Activated gamma-delta T cell treated with Interleukin-2 at 50 U/mL for 16 hours (primary cell): ENCODE measurements at regions not wholly inside any gene's neighbourhood (a gene's known extent, or its start where the extent isn't known, plus 50 kb on each side); places are given as distances from the start of the nearest gene placed in this dataset.
"Not testable (repeated sequence)": the region's sequence is repeated elsewhere in the genome, so short reads cannot be mapped to it uniquely, and the experiment has no call there.

Experiments
- DNase-seq: peaks from one replicate; pipeline ENCODE4 v3.0.0-alpha.2; 2020

DNA sequence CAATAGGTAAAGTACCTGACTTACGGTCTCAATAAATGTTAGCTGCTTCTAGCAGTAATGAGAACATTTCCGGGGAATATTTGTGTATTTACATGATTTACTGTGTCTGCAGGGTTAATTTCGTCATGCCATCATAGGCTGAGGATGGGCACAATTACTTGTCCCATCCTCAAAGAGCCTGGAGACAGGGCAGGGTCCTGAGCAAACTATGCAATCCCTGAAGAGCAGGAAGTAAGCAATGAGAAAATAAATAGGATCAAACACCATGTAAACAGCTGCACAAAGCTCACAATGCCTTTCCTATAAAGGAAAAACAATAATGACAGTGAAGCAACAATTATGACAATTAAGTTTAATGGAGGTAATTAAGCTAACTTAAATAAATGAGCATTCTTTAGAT is 114.6 kb upstream of the FOXQ1 start:
- no peak for DNase-seq

DNA sequence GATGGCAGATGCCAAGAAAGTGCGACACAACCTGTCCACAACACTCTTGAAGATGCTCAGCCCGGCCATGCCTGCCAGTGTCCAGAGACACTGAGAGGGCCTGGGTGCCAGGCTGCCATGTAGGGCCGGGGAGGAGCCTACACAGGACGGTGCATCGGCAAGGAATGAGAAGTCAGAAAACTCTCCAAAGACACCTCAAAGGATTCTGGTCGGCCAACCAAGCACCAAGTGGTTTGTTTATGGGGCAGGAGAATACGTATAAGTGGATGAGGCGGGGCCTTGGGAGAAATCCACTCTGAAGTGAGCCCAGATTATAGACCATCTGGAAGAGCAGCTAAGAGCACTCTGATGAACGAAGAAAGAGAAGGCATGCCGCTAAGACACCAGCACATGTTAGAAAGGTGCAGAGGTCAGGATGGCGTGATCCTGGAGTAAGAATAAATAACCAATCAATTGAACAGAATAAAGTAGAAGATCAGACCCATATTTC is 120.7 kb upstream of the FOXQ1 start:
- DNase-seq: no peak

DNA sequence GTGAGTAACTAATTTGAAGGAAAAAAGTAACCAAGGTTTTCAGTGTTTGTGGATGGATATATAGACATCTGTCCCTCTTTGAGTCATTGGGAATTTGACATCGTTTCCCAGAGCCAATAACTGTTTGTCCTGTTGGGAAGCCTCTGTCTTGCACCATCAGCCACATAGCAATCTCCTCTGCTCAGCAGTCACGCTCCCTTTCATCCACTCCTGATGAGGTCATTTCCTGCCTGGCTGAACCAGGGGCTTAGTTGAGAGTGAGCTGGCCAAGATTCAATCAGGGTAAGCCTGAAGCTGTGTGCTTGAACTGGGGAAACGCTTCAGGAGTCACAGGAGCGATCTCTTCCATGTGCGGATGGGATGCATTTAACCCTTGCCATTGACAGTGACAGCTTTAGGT is 121.5 kb upstream of the FOXQ1 start:
- DNase-seq: no peak

- no peak for DNase-seq
Observed at GRCh38 chr6:1188199-1188598, 123.7 kb upstream of the FOXQ1 start.

DNA sequence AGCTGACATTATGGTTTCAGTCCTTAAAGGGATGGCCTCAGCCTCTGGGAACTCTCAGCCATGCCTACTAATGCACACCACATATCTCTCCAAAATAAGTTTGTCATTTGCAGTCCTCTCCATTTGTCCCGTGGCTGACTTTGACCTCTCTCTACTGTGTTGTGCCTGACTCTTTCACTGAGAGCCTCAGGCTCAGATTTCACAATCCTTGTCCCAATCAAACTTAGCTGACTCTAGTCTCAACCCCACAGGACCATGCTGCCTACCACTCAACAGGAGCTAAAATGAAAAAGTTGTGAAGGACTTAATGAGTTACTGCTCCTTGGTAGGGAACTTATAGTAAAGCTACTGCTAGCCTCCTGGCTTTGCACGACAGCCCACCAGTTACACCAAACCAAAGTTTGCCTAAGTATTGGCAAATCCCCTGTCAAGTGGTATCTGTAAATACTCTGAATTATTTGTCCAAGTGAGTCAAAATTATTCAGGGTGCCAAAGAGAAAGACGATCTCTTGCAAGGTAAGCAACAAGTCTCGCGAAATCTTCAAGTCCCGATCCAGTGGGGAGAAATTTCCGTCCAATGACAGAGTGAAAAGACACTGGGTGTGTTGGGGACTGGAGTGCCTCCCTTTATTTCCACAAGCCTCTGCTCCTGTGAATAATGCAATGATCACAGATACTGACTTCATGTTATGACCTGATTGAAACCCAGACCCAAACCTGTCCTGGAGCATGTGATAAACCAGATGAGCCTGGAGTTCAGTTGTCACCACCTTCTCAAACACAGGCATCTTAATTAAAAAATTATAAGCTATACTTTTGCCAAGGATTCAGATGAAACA is 124.4 kb upstream of the FOXQ1 start:
- DNase-seq: no peak

- DNase-seq: no peak
Observed at GRCh38 chr6:1184318-1184717, 127.6 kb upstream of the FOXQ1 start.

DNA sequence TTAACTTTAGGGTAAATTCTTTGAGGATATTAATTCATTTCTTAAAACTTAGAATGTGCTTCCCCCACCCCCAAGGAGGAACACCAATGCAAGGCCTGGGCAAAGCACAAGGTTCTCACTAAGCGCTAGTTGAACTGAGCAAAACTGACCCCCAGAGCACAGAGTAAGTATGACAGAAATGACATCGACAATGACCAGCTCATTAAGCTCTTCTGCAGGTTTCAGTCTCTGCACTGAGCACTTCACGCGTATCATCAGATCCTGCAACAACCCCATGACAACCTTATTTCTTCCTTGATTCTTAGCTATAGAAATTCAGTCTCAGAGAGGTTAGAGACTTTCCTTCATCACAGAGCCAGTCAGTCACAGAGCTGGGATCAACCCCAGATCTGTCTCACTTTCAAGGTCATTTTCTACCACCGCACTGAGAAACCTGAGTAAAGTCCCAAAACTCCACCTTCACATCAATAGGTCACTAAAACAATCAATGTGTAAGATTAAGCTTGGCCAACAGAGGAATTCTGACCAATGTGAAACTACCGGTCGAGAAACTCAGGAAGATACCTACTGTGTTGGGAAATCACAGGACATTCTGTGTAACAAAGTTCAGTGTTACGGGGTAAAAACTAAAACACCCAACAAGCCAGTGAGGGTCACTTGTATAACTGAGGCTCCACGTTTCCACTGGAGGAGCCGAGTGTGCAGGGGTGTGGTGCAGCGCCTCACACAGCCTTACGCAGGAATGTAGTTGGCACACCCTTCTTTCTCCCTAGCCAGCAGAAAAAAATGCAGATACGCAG is 129.0 kb upstream of the FOXQ1 start:
- no peak for DNase-seq

DNA sequence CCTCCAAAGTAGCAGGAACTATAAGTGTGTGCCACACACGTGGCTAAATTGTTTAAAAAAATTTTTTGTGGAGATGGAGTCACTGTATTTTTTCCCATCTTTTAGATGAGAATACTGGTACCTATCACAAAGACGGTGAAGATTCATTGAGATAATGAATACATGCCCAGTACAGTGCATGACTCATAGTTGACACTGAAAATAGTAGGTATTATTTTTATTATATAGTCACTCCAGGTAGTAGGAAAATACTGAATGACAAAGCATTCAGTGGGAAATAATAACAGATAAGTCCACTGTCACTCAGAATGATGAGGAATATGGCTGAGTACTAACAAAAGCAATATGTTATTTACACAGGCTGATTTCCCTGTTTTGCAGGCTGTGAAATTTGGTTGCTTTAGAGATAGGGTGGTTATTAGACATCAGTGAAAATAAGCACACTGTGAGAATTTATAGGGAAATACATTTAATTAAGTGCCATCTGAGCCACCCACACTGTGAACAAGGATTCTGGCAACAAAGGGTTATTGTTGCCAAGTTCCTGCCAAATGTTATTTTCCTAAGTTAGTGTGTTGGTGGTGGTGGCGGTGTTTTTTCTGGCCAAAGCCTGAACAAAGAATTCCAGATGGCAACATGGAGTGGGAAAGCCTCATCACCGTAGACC is 129.8 kb upstream of the FOXQ1 start:
- no peak for DNase-seq

GRCh38 chr6:1179571-1180459 is 132.1 kb upstream of the FOXQ1 start:
- no peak for DNase-seq

- DNase-seq: no peak
Observed at GRCh38 chr6:1178590-1178989, 133.3 kb upstream of the FOXQ1 start.

DNA sequence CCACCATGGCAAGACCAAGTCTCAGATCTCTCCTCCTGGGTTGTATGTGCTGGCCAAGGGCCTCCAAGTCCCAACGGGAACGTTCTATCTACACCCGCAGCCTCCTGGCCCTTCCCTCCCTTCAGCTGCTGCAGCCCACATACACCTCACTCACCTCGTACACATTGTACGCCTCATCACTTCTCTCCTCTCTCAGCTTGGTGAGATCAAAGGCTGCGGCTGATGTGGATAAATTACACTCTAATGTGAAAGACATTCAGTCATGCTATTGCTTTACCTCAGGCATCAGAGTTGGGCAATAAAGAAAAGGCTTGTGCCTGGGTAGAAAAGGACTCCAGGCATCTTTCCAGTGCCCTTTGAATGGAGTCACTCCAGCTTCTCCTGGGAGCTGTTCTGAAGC is 135.3 kb upstream of the FOXQ1 start:
- DNase-seq: no peak

- no peak for DNase-seq
Observed at GRCh38 chr6:1175877-1176276, 136.0 kb upstream of the FOXQ1 start.

DNA sequence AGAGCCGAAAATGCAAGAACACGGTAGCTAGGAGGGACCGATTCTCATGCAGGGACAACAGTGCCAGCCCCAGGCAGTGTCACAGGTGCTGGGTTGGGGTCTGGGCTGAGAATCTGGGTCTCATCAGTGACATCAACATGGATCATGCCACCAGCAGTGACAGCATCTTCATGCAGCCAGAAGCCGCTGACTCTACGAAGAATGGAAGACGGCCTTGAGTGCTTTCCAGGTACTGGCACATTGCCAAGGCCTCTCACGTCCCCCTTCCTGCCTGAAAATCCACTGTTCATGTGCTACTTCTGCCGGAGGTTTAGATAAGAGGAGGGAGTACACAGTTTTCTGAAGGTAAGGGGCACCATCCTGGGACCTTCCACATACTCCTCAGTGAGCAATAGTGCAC is 141.1 kb upstream of the FOXQ1 start:
- DNase-seq: no peak

- DNase-seq: no peak
Observed at GRCh38 chr6:1164600-1164999, 147.3 kb upstream of the FOXQ1 start.

DNA sequence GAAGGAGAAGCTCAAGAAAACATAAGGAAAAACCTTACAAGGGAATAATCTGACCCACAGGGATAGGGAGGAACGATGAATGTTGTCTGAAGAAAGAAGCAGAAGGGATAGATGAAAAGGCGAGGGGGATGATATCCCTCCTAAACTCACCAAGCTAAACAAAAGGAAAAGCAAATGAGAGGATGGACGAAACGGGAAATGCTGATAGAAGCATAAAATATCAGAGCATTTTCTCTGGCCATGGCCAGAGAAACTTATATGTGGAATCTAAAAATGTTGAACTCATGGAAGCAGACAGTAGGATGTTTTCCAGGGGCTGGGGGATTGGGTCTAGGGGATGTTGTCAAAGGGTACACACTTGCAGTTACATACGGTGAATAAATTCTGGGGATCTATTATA is 148.4 kb upstream of the FOXQ1 start:
- DNase-seq: no peak

- no peak for DNase-seq
Observed at GRCh38 chr6:1162367-1163275, 149.3 kb upstream of the FOXQ1 start.

DNA sequence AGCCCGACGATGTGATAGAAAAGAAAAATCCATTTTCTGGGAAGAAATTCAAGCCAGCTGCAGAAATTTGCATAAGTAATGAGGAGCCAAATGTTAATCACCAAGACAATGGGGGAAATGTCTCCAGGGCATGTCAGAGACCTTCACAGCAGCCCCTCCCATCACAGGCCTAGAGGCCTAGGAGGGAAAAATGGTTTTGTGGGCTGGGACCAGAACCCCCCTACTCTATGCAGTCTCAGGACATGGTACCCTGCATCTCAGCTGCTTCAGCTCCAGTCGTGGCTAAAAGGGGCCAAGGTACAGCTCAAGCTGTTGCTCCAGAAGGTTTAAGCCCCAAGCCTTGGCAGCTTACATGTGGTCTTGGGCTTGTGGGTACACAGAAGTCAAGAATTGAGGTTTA is 155.5 kb upstream of the FOXQ1 start:
- not testable (repeated sequence) for DNase-seq

- no peak for DNase-seq
Observed at GRCh38 chr6:1153696-1154245, 158.1 kb upstream of the FOXQ1 start.

- no peak for DNase-seq
Observed at GRCh38 chr6:1146500-1146899, 165.4 kb upstream of the FOXQ1 start.

DNA sequence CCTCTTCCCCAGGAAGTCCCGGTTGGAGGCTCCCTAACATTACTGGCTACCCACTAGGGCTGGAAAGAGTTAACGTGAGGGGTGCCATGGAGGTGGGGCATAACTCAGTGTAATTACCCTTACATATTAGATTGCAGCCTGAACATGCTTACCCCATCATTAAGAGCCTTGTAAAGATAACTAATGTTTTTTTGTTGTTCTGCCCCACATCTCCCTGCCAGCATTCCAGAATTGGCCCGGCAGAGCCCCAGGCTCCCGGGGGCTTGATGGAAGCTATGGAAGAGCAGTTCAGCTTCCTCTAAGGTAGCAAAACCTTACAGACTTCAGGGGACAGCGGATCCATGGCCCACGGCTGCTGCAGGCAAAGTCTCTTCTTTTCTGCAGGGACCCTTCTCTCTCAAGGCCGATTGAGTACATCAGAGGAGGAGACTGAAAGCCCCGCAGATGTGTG is 166.1 kb upstream of the FOXQ1 start:
- no peak for DNase-seq
